ENCODE measurements at regions not wholly inside any gene's neighbourhood (a gene's known extent, or its start where the extent isn't known, plus 50 kb on each side); places are given as distances from the start of the nearest gene placed in this dataset.

DNA sequence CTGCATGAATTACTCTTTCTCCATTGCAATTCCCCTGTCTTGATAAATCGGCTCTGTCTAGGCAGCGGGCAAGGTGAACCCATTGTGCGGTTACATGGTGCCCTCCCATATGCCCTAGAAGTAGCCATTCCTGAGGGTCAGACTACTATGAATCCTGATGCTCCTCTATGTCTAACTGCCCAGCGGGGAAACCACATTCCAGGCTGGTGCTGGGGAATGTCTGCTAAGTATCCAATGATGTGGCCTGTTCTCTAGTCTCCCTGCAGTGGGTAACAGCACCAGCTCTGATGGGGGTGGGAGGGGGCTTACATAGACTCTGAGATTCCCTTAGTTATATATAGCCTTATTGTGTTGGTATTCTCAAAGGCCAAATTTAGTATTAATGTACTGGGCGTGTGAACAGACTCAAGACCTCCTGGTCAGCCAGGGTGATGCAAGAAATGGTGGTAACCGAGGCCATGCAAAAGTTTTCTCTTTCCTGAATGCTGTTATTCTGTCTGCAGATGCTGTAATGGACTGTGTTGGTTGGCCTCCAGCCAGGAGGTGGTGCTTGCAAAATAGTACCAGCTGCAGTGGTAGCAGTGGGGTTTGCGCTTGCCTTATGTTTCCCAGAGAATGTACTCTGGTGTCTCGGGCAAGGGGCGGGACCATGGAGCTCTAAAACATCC lies 564.8 kb upstream of the SLITRK1 start:
- TF ChIP-seq, protein P1, sequence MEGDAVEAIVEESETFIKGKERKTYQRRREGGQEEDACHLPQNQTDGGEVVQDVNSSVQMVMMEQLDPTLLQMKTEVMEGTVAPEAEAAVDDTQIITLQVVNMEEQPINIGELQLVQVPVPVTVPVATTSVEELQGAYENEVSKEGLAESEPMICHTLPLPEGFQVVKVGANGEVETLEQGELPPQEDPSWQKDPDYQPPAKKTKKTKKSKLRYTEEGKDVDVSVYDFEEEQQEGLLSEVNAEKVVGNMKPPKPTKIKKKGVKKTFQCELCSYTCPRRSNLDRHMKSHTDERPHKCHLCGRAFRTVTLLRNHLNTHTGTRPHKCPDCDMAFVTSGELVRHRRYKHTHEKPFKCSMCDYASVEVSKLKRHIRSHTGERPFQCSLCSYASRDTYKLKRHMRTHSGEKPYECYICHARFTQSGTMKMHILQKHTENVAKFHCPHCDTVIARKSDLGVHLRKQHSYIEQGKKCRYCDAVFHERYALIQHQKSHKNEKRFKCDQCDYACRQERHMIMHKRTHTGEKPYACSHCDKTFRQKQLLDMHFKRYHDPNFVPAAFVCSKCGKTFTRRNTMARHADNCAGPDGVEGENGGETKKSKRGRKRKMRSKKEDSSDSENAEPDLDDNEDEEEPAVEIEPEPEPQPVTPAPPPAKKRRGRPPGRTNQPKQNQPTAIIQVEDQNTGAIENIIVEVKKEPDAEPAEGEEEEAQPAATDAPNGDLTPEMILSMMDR (IDR thresholded peaks at IDR 0.05 in 8 of 11, conservative IDR thresholded peaks at IDR 0.05 in 3 of 11) = no peak
- TF ChIP-seq POLR2AphosphoS5 (IDR thresholded peaks at IDR 0.05) (no peak), POLR2A (IDR thresholded peaks at IDR 0.05) (no peak)
